ENCODE measurements at regions not wholly inside any gene's neighbourhood (a gene's known extent, or its start where the extent isn't known, plus 50 kb on each side); places are given as distances from the start of the nearest gene placed in this dataset.

DNA sequence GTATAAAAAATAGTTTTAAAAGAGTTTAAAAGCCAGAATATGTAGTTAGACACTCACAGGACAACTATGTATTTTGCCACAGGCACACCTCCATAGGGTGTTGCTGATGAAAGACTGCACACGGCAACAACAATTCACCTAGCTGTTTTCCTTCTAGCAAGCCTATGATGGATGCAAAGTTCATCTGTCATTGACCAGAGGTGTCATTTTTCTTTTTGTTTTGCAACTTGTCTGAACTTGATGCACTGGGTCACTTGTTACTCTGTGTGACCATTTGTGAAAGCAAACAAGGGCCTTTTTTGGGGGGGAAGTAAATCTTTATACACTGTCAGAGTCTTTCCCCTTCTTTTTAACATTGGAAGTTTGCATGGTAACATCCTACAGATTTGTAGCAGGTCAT lies 258.0 kb upstream of the SEMA3A start:
- POLR2A ChIA-PET, result no interaction called here
- TF ChIP-seq, protein P1, sequence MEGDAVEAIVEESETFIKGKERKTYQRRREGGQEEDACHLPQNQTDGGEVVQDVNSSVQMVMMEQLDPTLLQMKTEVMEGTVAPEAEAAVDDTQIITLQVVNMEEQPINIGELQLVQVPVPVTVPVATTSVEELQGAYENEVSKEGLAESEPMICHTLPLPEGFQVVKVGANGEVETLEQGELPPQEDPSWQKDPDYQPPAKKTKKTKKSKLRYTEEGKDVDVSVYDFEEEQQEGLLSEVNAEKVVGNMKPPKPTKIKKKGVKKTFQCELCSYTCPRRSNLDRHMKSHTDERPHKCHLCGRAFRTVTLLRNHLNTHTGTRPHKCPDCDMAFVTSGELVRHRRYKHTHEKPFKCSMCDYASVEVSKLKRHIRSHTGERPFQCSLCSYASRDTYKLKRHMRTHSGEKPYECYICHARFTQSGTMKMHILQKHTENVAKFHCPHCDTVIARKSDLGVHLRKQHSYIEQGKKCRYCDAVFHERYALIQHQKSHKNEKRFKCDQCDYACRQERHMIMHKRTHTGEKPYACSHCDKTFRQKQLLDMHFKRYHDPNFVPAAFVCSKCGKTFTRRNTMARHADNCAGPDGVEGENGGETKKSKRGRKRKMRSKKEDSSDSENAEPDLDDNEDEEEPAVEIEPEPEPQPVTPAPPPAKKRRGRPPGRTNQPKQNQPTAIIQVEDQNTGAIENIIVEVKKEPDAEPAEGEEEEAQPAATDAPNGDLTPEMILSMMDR (IDR thresholded peaks at IDR 0.05; ENCODE audit: low read depth, low read length), result no peak
- H3K4me3 ChIP-seq (ENCODE audit: low read depth, low read length), result no peak overlapping the region
- H3K9me3 ChIP-seq (ENCODE audit: control insufficient read depth, insufficient read depth, low read length), result peaks cover 5% of the 10 kb centered on the region
- H3K27ac ChIP-seq (ENCODE audit: low read depth, low read length), result no peak overlapping the region
- no peaks in the 10 kb centered on the region for H3K27me3 ChIP-seq (ENCODE audit: control insufficient read depth, insufficient read depth, low read length)
- DNase-seq (ENCODE audit: low read depth, low spot score), result no peak
- CTCF ChIA-PET, result no interaction called here

DNA sequence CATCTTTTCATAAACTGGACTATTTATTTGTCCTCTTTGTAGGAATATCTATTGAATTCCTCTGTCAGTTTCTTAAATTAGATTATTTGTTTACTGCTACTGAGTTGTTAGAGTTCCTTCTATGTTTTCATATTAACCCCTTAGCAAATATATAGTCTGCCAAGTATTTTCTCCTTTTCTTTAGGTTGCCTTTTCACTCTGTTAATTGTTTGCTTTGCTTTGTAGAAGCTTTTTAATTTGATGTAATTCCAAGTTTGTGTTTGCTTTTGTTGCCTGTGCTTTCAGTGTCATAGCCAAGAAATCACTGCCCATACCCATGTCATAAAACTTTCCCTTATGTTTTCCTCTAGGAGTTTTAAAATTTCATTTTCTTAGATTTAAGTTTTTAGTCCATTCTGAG lies 256.2 kb upstream of the SEMA3A start:
- Histone ChIP-seq H3K27ac (ENCODE audit: low read depth, low read length) (no peak overlapping the region), H3K9me3 (ENCODE audit: control insufficient read depth, insufficient read depth, low read length) (peaks cover 15% of the 10 kb centered on the region), H3K4me3 (ENCODE audit: low read depth, low read length) (no peak overlapping the region), H3K27me3 (ENCODE audit: control insufficient read depth, insufficient read depth, low read length) (no peaks in the 10 kb centered on the region)
- TF ChIP-seq, protein P1 (IDR thresholded peaks at IDR 0.05; ENCODE audit: low read depth, low read length), result no peak
- DNase-seq (ENCODE audit: low read depth, low spot score), result no peak
- ChIA-PET POLR2A (no interaction called here), CTCF (interaction anchor here (0.5 kb wide), 1 partner anchor 103 kb away, joined by 6 read pairs; no protein-coding TSS in a partner anchor)

DNA sequence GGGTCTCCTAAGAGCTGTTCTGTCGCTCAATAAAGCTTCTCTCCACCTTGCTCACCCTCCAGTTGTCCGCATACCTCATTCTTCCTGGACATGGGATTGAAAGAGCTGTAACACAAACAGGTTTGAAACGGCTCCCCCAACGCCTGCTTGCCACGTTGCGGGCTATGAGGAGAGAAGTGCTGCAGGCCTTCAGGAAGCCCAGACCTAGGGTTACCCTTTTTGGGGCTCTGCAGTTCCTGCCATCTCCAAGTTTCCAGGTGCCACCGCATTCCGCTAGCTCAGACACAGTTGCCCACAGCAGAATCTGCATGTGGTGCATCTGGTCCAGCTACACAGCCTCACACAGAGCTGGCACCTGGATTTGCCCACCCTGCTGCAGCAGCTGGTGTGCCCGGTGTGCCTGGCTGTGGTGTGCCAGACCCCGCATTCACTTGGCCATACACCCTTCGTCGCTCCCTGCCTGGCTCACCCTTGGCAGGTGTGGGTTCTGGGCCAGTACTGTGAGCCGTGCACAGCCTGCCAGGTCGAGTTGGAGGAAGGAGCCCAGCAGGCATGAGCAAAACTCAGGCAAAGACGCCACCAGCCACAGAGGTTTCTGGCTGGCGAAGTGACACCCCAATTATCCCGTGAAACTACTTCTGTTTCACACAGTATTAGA lies 253.2 kb upstream of the SEMA3A start:
- CTCF ChIA-PET, result no interaction called here
- TF ChIP-seq, protein P1 (IDR thresholded peaks at IDR 0.05; ENCODE audit: low read depth, low read length), result no peak
- POLR2A ChIA-PET, result no interaction called here
- H3K4me3 ChIP-seq (ENCODE audit: low read depth, low read length), result no peak overlapping the region
- H3K9me3 ChIP-seq (ENCODE audit: control insufficient read depth, insufficient read depth, low read length), result peaks cover 15% of the 10 kb centered on the region
- no peak for DNase-seq (ENCODE audit: low read depth, low spot score)
- H3K27me3 ChIP-seq (ENCODE audit: control insufficient read depth, insufficient read depth, low read length), result no peaks in the 10 kb centered on the region
- H3K27ac ChIP-seq (ENCODE audit: low read depth, low read length), result no peak overlapping the region

DNA sequence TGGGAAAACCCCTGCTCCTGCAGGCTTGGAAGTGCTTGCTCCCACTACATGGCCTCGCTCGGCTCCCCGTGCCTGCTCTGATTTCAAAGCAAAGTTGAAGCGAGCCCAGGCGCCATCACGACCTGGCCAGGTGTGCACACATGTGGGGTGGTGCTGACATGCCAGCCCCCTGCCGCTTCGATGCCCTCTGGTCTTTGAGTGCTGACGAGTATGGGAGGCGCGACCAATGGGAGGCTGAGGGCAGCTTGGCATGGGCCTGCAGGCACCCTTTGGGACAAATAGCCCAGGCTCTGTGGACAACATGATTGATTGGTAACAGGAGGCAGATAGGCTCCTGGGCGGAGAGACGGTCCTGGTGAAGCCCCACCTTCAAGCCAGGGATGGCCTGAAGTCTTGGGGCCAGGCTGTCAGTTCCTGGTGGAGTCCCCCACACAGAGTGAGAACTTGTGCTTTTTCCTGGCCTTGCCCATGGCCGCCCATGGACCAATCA lies 252.4 kb upstream of the SEMA3A start:
- H3K27ac ChIP-seq (ENCODE audit: low read depth, low read length), result no peak overlapping the region
- TF ChIP-seq, protein P1 (IDR thresholded peaks at IDR 0.05; ENCODE audit: low read depth, low read length), result no peak
- H3K4me3 ChIP-seq (ENCODE audit: low read depth, low read length), result no peak overlapping the region
- ChIA-PET CTCF (no interaction called here), POLR2A (no interaction called here)
- H3K9me3 ChIP-seq (ENCODE audit: control insufficient read depth, insufficient read depth, low read length), result peaks cover 15% of the 10 kb centered on the region
- DNase-seq (ENCODE audit: low read depth, low spot score), result no peak
- H3K27me3 ChIP-seq (ENCODE audit: control insufficient read depth, insufficient read depth, low read length), result no peaks in the 10 kb centered on the region

DNA sequence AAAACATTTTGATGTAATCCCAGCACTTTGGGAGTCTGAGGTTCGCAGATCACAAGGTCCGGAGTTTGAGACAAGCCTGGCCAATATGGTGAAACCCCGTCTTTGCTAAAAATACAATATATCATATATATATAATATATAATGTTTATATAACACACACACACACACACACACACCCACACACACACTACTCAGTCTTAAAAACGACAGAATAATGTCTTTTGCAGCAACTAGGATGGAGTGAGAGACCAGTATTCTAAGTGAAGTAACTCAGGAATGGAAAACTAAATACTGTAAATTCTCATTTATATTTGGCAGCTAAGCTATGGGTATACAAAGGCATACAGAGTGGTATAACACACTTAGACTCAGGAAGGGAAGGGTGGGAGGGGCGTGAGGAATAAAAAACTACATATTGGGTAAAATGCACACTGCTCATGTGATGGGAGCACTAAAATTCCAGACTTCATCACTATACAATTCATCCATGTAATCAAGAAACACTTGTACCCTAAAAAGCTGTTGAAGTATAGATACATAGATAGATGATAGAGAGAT lies 231.2 kb upstream of the SEMA3A start:
- ChIA-PET POLR2A (no interaction called here), CTCF (interaction anchor here (0.6 to 1.3 kb wide), 2 partner anchors 67 to 489 kb away, joined by 5 to 9 read pairs; no protein-coding TSS in a partner anchor)
- TF ChIP-seq, protein P1 (IDR thresholded peaks at IDR 0.05; ENCODE audit: low read depth, low read length), result no peak
- no peak for DNase-seq (ENCODE audit: low read depth, low spot score)
- Histone ChIP-seq H3K4me3 (ENCODE audit: low read depth, low read length) (no peak overlapping the region), H3K9me3 (ENCODE audit: control insufficient read depth, insufficient read depth, low read length) (no peaks in the 10 kb centered on the region), H3K27me3 (ENCODE audit: control insufficient read depth, insufficient read depth, low read length) (no peaks in the 10 kb centered on the region), H3K27ac (ENCODE audit: low read depth, low read length) (no peak overlapping the region)

All from AG04450 (cell line).